ENCODE measurements at regions not wholly inside any gene's neighbourhood (a gene's known extent, or its start where the extent isn't known, plus 50 kb on each side); places are given as distances from the start of the nearest gene placed in this dataset.
"Not testable (repeated sequence)": the region's sequence is repeated elsewhere in the genome, so short reads cannot be mapped to it uniquely, and the experiment has no call there.

DNA sequence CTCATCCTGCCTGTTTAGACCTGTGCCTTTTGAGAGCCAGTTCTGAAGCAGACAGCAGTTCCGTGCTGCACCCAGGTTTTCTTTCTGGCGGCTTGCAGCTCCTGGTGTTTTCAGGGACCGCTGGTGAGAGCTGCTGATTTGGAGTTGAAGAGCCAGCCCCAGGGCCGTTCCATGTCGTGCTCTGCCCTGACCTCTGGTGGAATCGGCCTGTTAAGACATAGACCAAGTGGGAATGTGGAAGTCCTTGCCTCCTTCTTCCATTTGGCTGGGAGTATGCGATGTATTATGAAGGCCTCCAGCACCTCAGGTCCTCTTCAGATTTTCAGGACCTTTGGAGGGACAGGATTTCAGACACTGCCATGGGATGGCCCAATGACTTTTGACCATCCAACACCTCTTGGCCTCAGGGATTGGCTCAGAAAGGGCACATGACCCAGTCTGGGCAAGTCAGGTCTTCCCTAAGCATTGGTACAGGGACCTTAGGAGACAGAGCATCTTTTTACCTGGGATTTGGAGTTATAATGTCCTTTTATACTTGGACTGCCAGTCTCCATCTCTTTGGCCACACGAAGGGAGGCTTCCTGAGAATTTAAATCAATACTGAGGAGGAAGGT is 136.1 kb upstream of the CLINT1 start:
- peak in 1 of 2 experiments; percentile 53 for DNase-seq

DNA sequence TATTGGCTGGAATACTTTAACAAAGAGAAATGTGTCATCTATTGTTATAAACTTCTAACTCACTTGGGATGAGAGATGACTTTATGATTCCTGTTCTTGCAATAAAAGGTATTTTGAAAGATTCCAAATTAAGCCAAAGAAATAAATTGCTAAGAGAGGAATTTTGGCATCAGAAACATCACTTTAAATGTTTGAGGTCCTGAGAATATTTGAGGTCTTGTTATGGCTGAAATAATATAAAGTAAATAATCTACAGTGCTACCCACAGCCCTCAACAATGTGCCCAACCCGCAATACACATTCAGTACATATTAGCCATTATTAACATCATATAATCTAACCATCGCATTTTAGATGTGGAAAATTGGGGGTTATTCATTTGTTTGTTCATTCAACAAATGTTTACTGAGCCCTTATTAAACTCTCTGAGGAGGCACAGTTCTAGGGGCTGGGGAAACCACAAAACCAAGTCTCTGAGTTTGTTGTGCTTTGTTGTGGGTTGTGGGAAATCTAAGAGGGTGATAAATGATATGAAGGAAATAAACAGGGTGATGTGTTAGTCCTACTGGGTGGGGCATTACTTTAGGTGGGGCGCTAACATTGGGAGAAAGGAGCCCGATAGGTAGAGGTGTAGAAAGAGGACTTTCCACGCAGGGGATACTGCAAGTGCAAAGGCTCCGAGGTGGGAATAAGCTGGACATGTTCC is 135.2 kb upstream of the CLINT1 start:
- no peak for DNase-seq

DNA sequence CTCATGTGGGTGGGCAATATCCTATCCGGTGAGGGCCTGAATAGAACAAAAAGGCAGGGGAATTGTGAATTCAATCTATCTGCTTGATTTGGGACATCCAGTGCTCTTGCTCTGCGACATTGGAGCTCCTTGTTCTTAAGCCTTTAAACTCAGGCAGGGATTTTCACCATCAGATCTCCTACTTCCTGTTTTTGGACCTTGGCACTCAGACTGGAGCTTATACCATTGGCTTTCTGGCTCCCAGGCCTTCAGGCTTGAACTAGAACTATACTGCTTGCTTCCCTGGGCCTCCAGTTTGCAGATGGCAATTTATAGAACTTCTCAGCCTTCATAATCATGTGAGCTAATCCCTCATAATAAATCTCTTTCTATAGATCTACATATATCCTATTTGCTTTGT is 134.3 kb upstream of the CLINT1 start:
- no peak for DNase-seq

DNA sequence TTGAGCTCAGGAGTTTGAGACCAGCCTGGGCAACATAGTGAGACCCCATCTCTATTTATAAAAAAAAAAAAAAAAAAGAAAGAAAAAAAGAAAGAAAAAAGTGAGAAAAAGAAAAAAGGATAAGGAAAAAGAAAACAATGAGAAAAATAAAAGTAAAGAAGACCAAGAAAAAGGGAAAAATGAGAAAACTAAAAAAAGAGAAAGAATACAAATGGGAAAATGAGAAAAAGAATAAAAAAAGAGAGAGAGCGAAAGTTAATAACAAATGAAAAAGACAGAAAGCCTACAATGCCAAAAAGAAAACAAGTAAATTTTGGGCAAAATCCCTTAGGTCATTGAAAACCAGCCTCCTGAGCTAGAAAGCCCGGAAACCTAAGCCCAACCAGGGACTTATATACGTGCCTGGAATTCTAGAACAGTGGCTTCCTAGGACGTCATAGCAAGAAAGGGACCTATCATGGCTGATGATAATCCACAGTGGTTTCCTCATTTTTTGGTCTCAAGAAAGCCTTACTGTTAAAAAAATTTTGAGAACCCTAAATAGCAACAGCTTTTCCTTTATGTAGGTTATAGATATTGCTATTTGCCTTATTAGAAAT is 131.7 kb upstream of the CLINT1 start:
- no peak for DNase-seq

- DNase-seq, result no peak
Observed at GRCh38 chr5:157989296-157989695, 130.4 kb upstream of the CLINT1 start.

GRCh38 chr5:157987259-157987658 is 128.3 kb upstream of the CLINT1 start:
- DNase-seq, result no peak

DNA sequence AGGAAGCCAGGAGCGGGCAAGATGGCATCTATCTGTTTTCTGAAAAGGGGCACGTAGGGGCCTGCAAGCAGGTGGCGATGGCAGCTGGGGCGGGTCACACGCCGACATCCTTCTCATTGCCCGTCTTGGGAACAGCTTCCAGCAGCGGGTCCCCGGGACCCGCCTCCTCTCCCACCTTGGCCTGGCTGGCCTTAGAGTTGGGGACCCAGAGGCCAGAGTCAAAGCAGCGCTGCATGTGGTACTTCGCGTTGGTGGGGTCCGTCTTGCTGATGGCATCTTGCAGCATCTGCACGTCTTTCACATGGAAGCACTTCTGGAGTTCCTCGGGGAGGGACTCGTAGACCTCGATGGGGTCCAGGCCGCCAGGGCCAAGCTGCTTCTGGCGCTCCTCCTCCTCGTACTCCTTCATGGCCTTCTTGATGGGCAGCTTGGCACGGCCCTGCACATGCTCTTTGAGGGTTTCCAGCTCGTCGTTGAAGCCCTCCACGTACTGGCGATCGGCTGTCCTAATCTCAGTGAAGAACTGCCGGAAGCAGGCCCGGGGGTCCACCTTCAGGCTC is 127.6 kb upstream of the CLINT1 start:
- no peak for DNase-seq

DNA sequence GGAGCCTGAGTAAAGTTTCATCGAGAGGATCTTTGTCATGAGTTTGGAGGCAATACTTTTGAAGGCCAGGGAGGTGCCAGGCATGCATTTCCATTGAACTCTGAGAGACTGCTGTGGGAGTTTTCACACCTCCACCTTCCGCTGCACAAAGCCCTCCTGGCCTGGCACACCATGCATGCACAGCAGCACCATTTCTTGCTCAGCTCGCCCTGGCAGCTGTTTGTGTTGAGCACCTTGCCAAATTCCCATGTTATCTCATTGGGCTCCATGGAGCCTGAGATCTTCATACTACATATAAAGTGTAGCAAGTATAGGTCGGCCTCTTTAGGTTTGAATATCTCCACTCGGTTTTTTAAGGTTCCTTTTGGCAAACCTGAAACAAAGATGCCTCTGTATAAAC is 125.7 kb upstream of the CLINT1 start:
- DNase-seq, result no peak

GRCh38 chr5:157983906-157984551 is 125.1 kb upstream of the CLINT1 start:
- DNase-seq, result no peak

DNA sequence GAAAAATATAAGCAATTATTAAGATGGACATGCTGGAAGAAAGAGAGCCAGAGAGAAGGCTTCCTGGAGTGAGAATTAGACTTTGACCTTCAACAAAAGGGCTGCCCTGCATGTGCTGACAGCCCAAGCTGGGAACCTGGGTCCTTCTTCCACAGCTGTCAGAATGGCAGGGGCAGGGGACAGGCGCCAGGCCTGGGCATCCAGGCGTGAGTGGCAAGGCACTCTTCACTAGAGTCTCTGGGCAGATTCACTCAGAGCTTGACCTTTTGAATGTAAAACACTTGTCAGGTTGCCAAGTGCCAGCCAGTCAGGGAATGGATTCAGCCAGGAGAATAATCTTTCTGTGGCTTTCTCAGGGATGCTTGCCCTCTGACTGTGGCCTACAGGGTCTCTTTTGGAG is 119.1 kb upstream of the CLINT1 start:
- no peak for DNase-seq

DNA sequence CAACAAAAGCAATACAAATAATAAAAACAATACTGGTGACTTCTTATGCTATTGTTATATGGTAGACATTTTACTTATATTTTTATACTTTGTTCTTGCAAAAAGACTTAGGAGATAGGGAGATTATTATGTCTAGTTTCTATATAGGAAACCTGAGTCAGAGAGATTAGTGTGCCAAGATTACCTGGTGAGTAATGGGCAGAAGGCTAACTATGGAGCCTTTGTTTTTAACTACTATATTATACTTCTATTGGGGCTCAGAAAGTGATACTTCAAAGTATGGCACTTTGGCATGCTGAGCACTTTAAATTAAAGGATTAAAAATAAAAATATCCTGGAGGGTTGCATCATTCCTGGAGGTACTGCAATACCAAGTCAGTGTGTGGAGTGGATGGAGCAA is 117.5 kb upstream of the CLINT1 start:
- DNase-seq, result no peak

DNA sequence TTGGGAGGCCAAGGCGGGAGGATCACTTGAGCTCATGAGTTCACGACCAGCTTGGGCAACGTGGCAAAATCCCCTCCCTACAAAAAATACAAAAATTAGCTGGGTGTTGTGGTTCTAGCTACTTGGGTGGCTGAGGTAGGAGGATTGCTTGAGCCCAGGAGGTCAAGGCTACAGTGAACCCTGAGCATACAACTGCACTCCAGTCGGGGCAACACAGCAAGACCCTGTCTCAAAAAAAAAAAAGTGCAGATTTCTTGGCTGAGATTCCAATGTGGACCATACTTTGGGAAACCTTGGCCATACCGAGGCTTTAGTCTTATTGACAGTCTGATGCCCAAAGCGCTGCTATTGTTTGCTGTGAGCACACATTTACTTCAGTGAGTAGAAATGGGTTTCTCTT is 113.6 kb upstream of the CLINT1 start:
- no peak for DNase-seq

DNA sequence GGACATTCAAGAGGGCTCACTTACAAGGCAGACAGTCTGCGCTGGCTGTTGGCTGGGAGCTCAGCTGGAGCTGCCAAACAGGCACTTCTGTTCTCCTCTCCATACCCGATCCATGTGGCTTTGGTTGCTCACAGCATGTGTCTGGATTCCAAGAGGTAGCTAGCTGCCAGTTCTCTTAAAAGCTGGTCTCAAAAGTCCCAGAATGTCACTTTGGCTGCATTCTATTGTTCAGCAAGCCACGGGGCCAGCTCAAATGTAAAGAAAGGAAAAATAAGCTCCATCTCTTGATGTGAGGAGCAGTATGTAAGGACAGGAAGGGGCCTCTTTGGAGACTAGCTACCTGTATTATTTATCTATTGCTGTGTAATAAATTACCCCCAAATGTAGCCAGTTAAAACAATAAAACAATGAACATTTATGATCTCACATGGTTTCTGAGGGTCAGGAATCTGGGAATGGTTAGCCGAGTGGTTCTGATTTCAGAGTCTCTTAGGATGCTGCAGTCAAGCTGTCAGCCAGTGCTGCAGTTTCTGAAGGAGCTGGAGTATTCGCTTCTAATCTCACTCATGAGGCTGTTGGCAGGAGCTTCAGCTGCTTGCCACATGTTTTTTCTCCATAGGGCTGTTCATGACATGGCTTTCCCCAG is 112.7 kb upstream of the CLINT1 start:
- no peak for DNase-seq

DNA sequence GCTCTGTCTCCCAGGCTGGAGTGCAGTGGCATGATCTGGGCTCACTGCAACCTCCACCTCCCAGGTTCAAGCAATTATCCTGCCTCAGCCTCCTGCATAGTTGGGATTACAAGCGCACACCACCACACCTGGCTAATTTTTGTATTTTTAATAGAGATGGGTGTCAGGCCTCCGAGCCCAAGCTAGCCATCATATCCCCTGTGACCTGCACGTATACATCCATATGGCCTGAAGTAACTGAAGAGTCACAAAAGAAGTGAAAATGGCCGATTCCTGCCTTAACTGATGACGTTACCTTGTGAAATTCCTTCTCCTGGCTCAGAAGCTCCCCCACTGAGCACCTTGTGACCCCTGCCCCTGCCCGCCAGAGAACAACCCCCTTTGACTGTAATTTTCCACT is 109.6 kb upstream of the CLINT1 start:
- not testable (repeated sequence) for DNase-seq

- no peak for DNase-seq
Observed at GRCh38 chr5:157965989-157966388, 107.0 kb upstream of the CLINT1 start.

DNA sequence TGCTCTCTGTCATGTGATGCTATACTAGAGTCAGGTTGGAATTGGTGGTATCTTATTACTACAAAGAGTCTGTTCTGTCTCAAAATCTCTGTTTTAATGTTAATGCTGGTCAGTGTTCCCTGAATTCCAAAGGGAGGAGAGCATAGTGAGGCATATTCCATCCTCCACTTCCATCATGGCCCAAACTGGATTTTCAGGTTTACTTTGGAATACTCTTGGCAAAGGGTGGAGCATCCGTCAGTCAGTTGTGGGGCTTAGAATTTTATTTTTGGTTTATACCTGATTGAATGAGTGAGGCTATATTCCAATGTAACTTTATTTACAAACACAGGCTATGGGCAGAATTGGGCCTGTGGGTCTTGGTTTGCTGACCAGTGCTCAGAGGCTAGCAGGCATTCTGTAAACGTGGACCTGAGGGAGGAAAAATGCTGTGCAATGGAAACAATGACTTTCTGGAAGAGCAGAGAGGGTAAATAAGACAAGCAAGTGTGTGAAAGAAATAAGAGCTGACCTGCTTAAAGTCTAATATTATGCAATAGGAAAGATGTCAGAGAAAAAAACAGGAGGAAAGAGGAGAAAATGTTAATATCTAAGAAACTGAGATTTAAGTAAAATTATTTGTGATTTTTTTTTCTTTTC is 106.2 kb upstream of the CLINT1 start:
- no peak for DNase-seq

DNA sequence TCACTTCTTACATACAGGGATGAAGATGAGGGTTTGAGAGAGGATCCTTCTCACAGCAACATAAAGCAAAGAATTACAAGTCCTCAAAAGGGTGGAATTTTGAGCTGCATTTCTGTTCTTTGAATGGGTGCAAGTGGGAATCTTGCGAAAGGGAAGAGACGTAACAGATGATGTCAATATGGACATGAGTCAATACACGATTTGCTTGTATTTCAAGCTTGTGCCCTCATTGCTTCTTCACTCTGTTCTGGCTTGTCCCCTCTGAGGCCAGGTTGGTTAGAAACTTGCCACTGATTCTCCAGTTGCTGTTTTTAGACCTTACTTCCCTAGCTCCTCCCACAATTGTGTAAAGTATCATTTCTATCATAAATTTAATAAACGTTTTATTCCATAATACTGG is 104.8 kb upstream of the CLINT1 start:
- DNase-seq, result no peak

DNA sequence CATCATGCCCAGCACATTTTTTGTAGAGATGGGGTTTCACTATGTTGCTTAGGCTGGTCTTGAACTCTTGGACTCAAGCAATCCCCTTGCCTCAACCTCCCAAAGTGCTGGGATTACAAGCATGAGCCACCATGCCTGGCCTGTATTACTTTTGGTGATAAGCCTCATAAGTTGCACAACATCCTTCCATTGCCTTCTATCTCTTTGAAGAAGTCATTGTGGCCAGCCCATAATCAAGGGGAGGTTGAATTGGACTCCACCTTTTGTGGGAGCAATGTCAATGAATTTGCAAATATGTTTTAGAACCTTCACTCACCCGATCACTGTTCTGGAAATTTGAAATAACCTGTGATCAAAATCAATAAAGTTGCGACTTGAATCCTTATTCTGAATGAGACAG is 104.3 kb upstream of the CLINT1 start:
- no peak for DNase-seq

DNA sequence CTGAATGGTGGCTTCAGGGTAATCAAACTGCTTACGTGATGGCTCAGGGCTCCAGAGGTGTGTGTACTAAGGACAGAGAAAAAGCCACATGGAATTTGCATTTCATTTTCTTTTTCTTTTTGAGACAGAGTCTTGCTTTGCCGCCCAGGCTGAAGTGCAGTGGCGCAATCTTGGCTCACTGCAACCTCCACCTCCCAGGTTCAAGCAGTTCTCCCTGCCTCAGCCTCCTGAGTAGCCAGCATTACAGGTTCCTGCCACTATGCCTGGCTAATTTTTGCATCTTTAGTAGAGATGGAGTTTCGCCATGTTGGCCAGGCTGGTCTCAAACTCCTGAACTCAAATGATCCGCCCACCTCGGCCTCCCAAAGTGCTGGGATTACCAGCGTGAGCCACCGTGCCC is 103.7 kb upstream of the CLINT1 start:
- DNase-seq, result not testable (repeated sequence)

GRCh38 chr5:157961896-157962590 is 103.1 kb upstream of the CLINT1 start:
- no peak for DNase-seq

DNA sequence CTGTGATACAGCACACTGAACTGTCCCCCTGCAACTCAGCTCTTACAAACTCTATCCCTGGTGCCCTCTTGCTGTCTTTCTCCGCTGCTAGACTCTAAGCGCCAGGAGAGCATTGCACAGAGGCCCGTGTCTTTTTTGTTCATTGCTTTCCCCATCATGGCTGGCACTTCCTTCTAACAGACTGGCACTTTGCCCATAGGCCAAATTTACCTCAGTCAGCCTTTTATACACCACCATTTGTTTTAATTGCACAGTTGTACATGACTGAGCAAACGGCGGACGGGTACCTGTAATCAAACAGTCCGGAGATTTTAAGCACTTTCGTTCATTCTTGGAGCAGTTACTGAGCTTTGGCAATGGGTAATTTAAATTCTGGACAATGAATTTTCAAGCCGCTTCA is 102.2 kb upstream of the CLINT1 start:
- no peak for DNase-seq

DNA sequence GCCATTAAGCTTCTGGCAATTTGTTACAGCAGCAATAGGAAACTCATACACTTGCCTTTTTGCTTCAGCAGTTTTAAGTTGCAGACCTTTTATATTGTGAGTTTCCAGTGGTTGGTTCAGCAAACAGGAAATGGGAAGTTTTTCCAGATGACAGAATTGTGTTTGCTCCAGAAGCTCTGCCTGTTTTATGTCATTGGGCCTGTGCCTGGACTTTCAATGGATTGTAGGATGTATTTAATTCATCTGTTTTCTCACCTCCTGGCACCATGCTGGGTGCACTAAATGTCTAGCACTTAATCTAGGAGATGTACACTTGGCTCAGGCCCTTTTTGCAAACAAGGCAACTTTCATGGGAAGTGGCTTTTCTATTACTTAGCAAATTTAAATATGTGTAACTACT is 100.4 kb upstream of the CLINT1 start:
- no peak for DNase-seq
